ENCODE measurements at regions not wholly inside any gene's neighbourhood (a gene's known extent, or its start where the extent isn't known, plus 50 kb on each side); places are given as distances from the start of the nearest gene placed in this dataset.

DNA sequence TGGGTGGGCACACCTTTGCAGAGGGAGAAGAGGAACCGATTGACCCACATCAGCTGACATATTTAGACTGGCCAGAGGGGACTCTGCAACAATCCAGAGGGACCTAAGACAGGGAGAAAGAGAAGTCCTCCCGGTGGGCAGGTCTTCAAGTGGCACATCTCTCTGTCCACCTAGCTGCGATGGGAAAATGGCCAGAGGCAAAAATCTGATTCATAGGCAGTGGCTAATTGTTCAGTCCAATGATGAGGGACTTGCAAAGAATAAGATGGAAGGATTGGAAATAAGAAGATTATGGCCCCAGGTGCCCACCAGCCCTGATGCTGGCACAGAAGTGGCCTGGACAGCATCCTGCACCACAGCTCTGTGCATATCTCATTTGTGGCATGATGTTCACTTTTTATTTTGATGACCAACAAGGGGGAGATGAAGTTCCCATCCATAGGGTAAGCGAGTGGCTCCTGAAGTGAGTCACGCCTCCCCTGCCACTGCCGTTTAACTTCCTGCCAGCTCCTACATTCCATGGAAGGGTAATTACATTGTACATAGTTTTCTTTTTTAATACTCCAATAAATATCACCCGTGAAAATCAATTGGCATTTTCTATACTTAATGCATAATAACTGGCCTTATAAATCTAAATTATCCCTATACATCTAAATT is 659.6 kb downstream of the MATN1 start (continued):
- TF ChIP-seq, protein P1, sequence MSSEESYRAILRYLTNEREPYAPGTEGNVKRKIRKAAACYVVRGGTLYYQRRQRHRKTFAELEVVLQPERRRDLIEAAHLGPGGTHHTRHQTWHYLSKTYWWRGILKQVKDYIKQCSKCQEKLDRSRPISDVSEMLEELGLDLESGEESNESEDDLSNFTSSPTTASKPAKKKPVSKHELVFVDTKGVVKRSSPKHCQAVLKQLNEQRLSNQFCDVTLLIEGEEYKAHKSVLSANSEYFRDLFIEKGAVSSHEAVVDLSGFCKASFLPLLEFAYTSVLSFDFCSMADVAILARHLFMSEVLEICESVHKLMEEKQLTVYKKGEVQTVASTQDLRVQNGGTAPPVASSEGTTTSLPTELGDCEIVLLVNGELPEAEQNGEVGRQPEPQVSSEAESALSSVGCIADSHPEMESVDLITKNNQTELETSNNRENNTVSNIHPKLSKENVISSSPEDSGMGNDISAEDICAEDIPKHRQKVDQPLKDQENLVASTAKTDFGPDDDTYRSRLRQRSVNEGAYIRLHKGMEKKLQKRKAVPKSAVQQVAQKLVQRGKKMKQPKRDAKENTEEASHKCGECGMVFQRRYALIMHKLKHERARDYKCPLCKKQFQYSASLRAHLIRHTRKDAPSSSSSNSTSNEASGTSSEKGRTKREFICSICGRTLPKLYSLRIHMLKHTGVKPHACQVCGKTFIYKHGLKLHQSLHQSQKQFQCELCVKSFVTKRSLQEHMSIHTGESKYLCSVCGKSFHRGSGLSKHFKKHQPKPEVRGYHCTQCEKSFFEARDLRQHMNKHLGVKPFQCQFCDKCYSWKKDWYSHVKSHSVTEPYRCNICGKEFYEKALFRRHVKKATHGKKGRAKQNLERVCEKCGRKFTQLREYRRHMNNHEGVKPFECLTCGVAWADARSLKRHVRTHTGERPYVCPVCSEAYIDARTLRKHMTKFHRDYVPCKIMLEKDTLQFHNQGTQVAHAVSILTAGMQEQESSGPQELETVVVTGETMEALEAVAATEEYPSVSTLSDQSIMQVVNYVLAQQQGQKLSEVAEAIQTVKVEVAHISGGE (CRISPR knock-in tag; IDR thresholded peaks at IDR 0.05) = no peak
- TF ChIP-seq MTA2 (IDR thresholded peaks at IDR 0.05; ENCODE audit: low read depth) (no peak), KAT2A (conservative IDR thresholded peaks at IDR 0.05; ENCODE audit: control insufficient read depth, low read depth, low read length) (no peak), SMARCA5 (IDR thresholded peaks at IDR 0.05) (no peak), SMAD5 (IDR thresholded peaks at IDR 0.05; ENCODE audit: low read depth) (no peak), ATF7 (IDR thresholded peaks at IDR 0.05; ENCODE audit: low read depth) (no peak), SIN3A (IDR thresholded peaks at IDR 0.05; ENCODE audit: low read depth, low read length) (no peak), SREBF1 (IDR thresholded peaks at IDR 0.05; ENCODE audit: low read length) (no peak), EZH2 (IDR thresholded peaks at IDR 0.05; ENCODE audit: borderline replicate concordance, control insufficient read depth, low read depth, low read length) (no peak)
- TF ChIP-seq, protein P2, sequence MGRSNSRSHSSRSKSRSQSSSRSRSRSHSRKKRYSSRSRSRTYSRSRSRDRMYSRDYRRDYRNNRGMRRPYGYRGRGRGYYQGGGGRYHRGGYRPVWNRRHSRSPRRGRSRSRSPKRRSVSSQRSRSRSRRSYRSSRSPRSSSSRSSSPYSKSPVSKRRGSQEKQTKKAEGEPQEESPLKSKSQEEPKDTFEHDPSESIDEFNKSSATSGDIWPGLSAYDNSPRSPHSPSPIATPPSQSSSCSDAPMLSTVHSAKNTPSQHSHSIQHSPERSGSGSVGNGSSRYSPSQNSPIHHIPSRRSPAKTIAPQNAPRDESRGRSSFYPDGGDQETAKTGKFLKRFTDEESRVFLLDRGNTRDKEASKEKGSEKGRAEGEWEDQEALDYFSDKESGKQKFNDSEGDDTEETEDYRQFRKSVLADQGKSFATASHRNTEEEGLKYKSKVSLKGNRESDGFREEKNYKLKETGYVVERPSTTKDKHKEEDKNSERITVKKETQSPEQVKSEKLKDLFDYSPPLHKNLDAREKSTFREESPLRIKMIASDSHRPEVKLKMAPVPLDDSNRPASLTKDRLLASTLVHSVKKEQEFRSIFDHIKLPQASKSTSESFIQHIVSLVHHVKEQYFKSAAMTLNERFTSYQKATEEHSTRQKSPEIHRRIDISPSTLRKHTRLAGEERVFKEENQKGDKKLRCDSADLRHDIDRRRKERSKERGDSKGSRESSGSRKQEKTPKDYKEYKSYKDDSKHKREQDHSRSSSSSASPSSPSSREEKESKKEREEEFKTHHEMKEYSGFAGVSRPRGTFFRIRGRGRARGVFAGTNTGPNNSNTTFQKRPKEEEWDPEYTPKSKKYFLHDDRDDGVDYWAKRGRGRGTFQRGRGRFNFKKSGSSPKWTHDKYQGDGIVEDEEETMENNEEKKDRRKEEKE (IDR thresholded peaks at IDR 0.05) = no peak
- TF ChIP-seq, protein P3, sequence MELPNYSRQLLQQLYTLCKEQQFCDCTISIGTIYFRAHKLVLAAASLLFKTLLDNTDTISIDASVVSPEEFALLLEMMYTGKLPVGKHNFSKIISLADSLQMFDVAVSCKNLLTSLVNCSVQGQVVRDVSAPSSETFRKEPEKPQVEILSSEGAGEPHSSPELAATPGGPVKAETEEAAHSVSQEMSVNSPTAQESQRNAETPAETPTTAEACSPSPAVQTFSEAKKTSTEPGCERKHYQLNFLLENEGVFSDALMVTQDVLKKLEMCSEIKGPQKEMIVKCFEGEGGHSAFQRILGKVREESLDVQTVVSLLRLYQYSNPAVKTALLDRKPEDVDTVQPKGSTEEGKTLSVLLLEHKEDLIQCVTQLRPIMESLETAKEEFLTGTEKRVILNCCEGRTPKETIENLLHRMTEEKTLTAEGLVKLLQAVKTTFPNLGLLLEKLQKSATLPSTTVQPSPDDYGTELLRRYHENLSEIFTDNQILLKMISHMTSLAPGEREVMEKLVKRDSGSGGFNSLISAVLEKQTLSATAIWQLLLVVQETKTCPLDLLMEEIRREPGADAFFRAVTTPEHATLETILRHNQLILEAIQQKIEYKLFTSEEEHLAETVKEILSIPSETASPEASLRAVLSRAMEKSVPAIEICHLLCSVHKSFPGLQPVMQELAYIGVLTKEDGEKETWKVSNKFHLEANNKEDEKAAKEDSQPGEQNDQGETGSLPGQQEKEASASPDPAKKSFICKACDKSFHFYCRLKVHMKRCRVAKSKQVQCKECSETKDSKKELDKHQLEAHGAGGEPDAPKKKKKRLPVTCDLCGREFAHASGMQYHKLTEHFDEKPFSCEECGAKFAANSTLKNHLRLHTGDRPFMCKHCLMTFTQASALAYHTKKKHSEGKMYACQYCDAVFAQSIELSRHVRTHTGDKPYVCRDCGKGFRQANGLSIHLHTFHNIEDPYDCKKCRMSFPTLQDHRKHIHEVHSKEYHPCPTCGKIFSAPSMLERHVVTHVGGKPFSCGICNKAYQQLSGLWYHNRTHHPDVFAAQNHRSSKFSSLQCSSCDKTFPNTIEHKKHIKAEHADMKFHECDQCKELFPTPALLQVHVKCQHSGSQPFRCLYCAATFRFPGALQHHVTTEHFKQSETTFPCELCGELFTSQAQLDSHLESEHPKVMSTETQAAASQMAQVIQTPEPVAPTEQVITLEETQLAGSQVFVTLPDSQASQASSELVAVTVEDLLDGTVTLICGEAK (IDR thresholded peaks at IDR 0.05; ENCODE audit: borderline replicate concordance) = no peak
